A673 (cell line): ENCODE measurements at regions not wholly inside any gene's neighbourhood (a gene's known extent, or its start where the extent isn't known, plus 50 kb on each side); places are given as distances from the start of the nearest gene placed in this dataset.
"Not testable (repeated sequence)": the region's sequence is repeated elsewhere in the genome, so short reads cannot be mapped to it uniquely, and the experiment has no call there.

Experiments
- BruUV-seq: library from RNA; stranded (reverse); fragments of 400-500 nt; replicated peaks from 2 replicates; lab custom pipeline; 2021; lab: Mats Ljungman, UMichigan
- CTCF ChIA-PET: fragments of 300-600 bp; sonication (Branson Sonifier 250); formaldehyde crosslinking; loops from one replicate; lab custom pipeline; 2022; ENCODE audit warnings: antibody characterized with exemption; lab: Charles Lee
- POLR2A ChIA-PET: fragments of 300-600 bp; sonication (Branson Sonifier 250); formaldehyde crosslinking; loops from one replicate; lab custom pipeline; 2022; ENCODE audit warnings: antibody characterized with exemption; ENCODE audit not compliant: low non-redundant PET; lab: Charles Lee
- DNase-seq: peaks from one replicate; pipeline ENCODE4 v3.0.0-alpha.2; 2015; ENCODE audit warnings: low spot score
- H3K27ac ChIP-seq: fragments of 200-600 bp; sonication (generic); 2 replicates; pipeline ENCODE4 v1.5.1; 2016; ENCODE audit warnings: mixed run types, low read depth, mild to moderate bottlenecking, mixed read lengths, antibody characterized with exemption, low read length; ENCODE audit not compliant: poor library complexity, severe bottlenecking
- H3K27me3 ChIP-seq: fragments of 200-600 bp; sonication (generic); replicated peaks from 2 replicates; pipeline ENCODE4 v1.6.1; 2017; ENCODE audit warnings: mixed run types, low read depth, mild to moderate bottlenecking, mixed read lengths, antibody characterized with exemption, low read length; ENCODE audit not compliant: insufficient read depth, poor library complexity
- H3K36me3 ChIP-seq: fragments of 200-600 bp; sonication (generic); 2 replicates; pipeline ENCODE4 v1.6.1; 2016; ENCODE audit warnings: mixed run types, mild to moderate bottlenecking, mixed read lengths, antibody characterized with exemption, low read length; ENCODE audit not compliant: insufficient read depth, poor library complexity, severe bottlenecking
- H3K4me1 ChIP-seq: fragments of 200-600 bp; sonication (generic); 2 replicates; pipeline ENCODE4 v1.6.1; 2017; ENCODE audit warnings: mixed run types, mild to moderate bottlenecking, mixed read lengths, antibody characterized with exemption, low read length; ENCODE audit not compliant: insufficient read depth, poor library complexity, severe bottlenecking
- H3K4me3 ChIP-seq: fragments of 200-600 bp; sonication (generic); 2 replicates; pipeline ENCODE4 v1.5.1; 2016; ENCODE audit warnings: low read depth, mixed run types, mild to moderate bottlenecking, mixed read lengths, low read length; ENCODE audit not compliant: poor library complexity, severe bottlenecking
- H3K9me3 ChIP-seq: fragments of 200-600 bp; sonication (generic); 2 replicates; pipeline ENCODE4 v1.6.1; 2016; ENCODE audit warnings: mixed run types, low read depth, mild to moderate bottlenecking, mixed read lengths, antibody characterized with exemption, low read length; ENCODE audit not compliant: poor library complexity, severe bottlenecking
- CTCF ChIP-seq: fragments of 300-800, 200-600 bp; sonication (generic); conservative IDR thresholded peaks from 2 replicates; pipeline ENCODE4 v1.5.1; 2017; ENCODE audit warnings: low read depth, mild to moderate bottlenecking, antibody characterized with exemption, low read length, moderate library complexity, mixed read lengths
- EZH2 ChIP-seq: fragments of 200-600 bp; sonication (generic); IDR thresholded peaks from 2 replicates; pipeline ENCODE4 v1.6.1; 2017; ENCODE audit warnings: borderline replicate concordance, low read depth, mild to moderate bottlenecking, mixed read lengths, antibody characterized with exemption, low read length; ENCODE audit not compliant: poor library complexity, severe bottlenecking
- intact Hi-C: fragments of 100-400 bp; cut with micrococcal nuclease; formaldehyde crosslinking; loops from one replicate; pipeline ENCODE4 v1.10.0; 2022; ENCODE audit not compliant: unreplicated experiment

- Histone ChIP-seq H3K4me1 (no peaks in the 10 kb centered on the region), H3K9me3 (no peaks in the 10 kb centered on the region), H3K27ac (no peak overlapping the region), H3K4me3 (no peak overlapping the region), H3K27me3 (peaks cover 6% of the 10 kb centered on the region), H3K36me3 (no peaks in the 10 kb centered on the region)
- intact Hi-C loops, result no loop called here
- BruUV-seq, result no TSS peak
- ChIA-PET CTCF (no interaction called here), POLR2A (no interaction called here)
- TF ChIP-seq EZH2, result no peak
- no peak for TF ChIP-seq CTCF
- DNase-seq, result no peak
Observed at GRCh38 chr17:73914536-73915274, 270.5 kb upstream of the SDK2 start.

- H3K27ac ChIP-seq, H3K4me3 ChIP-seq, BruUV-seq, H3K36me3 ChIP-seq, H3K27me3 ChIP-seq, POLR2A ChIA-PET, H3K4me1 ChIP-seq, H3K9me3 ChIP-seq, DNase-seq, CTCF ChIA-PET, intact Hi-C loops: not testable (repeated sequence)
Observed at GRCh38 chr17:73919033-73919432, 274.8 kb upstream of the SDK2 start.

- no peak overlapping the region for H3K4me3 ChIP-seq
- intact Hi-C loops, result no loop called here
- POLR2A ChIA-PET, result no interaction called here
- TF ChIP-seq CTCF (no peak), EZH2 (no peak)
- no peak for DNase-seq
- CTCF ChIA-PET, result no interaction called here
- no TSS peak for BruUV-seq
- no peaks in the 10 kb centered on the region for H3K9me3 ChIP-seq
- H3K27ac ChIP-seq, result no peak overlapping the region
- no peaks in the 10 kb centered on the region for H3K36me3 ChIP-seq
- H3K27me3 ChIP-seq, result peaks cover 3% of the 10 kb centered on the region
- H3K4me1 ChIP-seq, result no peaks in the 10 kb centered on the region
Observed at GRCh38 chr17:73921306-73921705, 277.1 kb upstream of the SDK2 start.
